ENCODE measurements at regions not wholly inside any gene's neighbourhood (a gene's known extent, or its start where the extent isn't known, plus 50 kb on each side); places are given as distances from the start of the nearest gene placed in this dataset.

DNA sequence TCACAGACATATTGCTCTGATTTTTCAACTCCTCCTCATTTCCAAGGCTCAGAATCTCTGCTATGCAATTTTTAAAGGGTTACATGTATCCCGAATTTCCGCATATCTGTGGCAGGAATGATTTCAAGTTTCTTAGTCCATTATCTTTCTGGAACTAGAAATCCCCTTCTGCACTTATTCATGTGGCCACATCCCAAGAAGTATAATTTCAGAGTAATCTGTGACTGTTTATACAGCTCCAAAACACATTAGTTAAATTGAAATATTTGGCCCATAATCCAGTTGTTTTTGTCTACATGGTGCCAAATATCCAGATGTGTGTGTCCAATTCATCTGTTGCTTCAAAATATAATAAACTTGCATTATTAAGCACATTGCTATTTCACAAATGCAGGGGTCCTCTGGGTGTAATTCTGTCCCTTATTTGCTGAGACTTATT, 271.2 kb downstream of the ARHGAP12 start:
- ChIA-PET CTCF (no interaction called here), POLR2A (no interaction called here)
- DNase-seq = no peak
- Histone ChIP-seq H3K36me3 (ENCODE audit: control insufficient read depth in 2 of 2, extremely low read depth in 1 of 2, insufficient read depth in 1 of 2, low read length in 1 of 2) (no peaks in the 10 kb centered on the region), H3K4me3 (ENCODE audit: control insufficient read depth in 1 of 2, extremely low read depth in 1 of 2, low read length in 1 of 2) (no peak overlapping the region), H3K4me1 (ENCODE audit: control insufficient read depth in 1 of 2, extremely low read depth in 1 of 2, insufficient read depth in 2 of 2, low read length in 2 of 2) (no peaks in the 10 kb centered on the region), H3K27ac (ENCODE audit: low read length) (no peak overlapping the region), H3K9me3 (no peaks in the 10 kb centered on the region), H3K27me3 (replicated peaks in 1 of 2; ENCODE audit: control insufficient read depth in 2 of 2, extremely low read depth in 1 of 2, insufficient read depth in 2 of 2, low read length in 1 of 2) (no peaks in the 10 kb centered on the region)
- peaks cover 13% of the 10 kb centered on the region in 2 donors for H3K27me3 Mint-ChIP-seq
- no peaks in the 10 kb centered on the region for H3K4me1 Mint-ChIP-seq
- H3K4me3 Mint-ChIP-seq = no peak overlapping the region
- no peak for ATAC-seq (replicated peaks in 1 of 4)
- WGBS (ENCODE audit: insufficient coverage) = no CpG with 5 or more reads among the region's 2 CpGs
- H3K27ac Mint-ChIP-seq = no peak overlapping the region
- no peaks in the 10 kb centered on the region for H3K9me3 Mint-ChIP-seq
- no peaks in the 10 kb centered on the region for H3K36me3 Mint-ChIP-seq

DNA sequence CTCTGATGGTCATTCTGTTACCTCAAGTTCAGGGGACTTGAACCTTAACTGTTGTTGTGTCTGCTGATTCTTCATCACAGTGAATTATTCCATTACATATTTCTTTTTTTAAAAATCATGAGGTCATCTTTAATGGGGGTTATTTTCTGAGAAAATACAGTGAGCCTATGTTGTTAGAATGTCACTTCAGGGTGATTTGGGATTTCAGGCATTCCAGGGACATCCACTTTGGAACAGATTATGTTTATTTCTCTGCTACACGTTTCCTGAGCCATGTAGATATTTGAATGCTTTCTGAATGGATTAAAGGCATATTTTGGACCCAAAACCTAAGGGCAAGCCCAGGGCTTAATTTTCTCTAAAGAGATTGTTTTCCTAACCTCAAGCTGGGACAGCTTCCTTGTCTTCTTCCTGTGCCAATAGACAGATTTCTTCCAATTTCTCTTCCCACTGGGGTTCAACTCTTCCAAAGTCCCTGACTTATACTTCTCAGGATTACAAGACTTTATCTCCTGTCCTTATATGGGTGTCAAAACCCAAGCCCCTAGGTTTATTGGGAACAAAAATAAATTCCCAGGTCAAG, 271.7 kb downstream of the ARHGAP12 start:
- Histone ChIP-seq H3K36me3 (ENCODE audit: control insufficient read depth in 2 of 2, extremely low read depth in 1 of 2, insufficient read depth in 1 of 2, low read length in 1 of 2) (no peaks in the 10 kb centered on the region), H3K27ac (ENCODE audit: low read length) (no peak overlapping the region), H3K27me3 (replicated peaks in 1 of 2; ENCODE audit: control insufficient read depth in 2 of 2, extremely low read depth in 1 of 2, insufficient read depth in 2 of 2, low read length in 1 of 2) (no peaks in the 10 kb centered on the region), H3K4me3 (ENCODE audit: control insufficient read depth in 1 of 2, extremely low read depth in 1 of 2, low read length in 1 of 2) (no peak overlapping the region), H3K9me3 (no peaks in the 10 kb centered on the region), H3K4me1 (ENCODE audit: control insufficient read depth in 1 of 2, extremely low read depth in 1 of 2, insufficient read depth in 2 of 2, low read length in 2 of 2) (no peaks in the 10 kb centered on the region)
- DNase-seq (no peak), ATAC-seq (replicated peaks in 1 of 4) (no peak)
- no peak overlapping the region for H3K4me3 Mint-ChIP-seq
- H3K36me3 Mint-ChIP-seq = no peaks in the 10 kb centered on the region
- peaks cover 18% of the 10 kb centered on the region in 2 donors for H3K27me3 Mint-ChIP-seq
- CTCF ChIA-PET = no interaction called here
- H3K4me1 Mint-ChIP-seq = no peaks in the 10 kb centered on the region
- H3K9me3 Mint-ChIP-seq = no peaks in the 10 kb centered on the region
- POLR2A ChIA-PET = no interaction called here
- no peak overlapping the region for H3K27ac Mint-ChIP-seq
- WGBS (ENCODE audit: insufficient coverage) = no CpG with 5 or more reads among the region's 1 CpG

DNA sequence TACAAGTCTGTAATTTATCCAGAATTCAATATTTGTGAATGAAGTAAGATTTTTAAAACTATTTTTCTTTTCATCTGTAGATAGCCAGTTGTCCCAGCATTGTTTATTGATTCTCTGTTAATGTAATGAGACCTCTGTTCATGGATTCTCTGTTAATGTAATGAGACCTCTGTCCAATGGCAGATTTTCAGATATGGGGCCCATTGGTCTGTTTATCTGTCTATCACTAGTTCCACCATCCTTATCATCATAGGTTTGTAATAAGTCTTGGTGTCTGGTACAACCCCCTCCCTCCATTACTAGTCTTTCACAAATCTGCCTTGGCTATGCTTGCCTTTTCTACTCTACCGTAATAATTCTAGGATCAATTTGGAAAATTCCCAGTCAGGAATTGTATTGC, 276.6 kb downstream of the ARHGAP12 start:
- H3K27me3 ChIP-seq (replicated peaks in 1 of 2; ENCODE audit: control insufficient read depth in 2 of 2, extremely low read depth in 1 of 2, insufficient read depth in 2 of 2, low read length in 1 of 2) = peaks cover 0 to 9% of the 10 kb centered on the region in 2 experiments
- Mint-ChIP-seq H3K4me3 (no peak overlapping the region), H3K4me1 (no peaks in the 10 kb centered on the region), H3K27ac (no peak overlapping the region), H3K36me3 (no peaks in the 10 kb centered on the region), H3K9me3 (no peaks in the 10 kb centered on the region), H3K27me3 (peaks cover 24 to 34% of the 10 kb centered on the region in 2 donors)
- no peaks in the 10 kb centered on the region for H3K9me3 ChIP-seq
- no peaks in the 10 kb centered on the region for H3K4me1 ChIP-seq (ENCODE audit: control insufficient read depth in 1 of 2, extremely low read depth in 1 of 2, insufficient read depth in 2 of 2, low read length in 2 of 2)
- no CpG with 5 or more reads among the region's 1 CpG for WGBS (ENCODE audit: insufficient coverage)
- ChIA-PET POLR2A (no interaction called here), CTCF (interaction anchor here in 1 of 2 donors (0.7 kb wide), 1 partner anchor 17 kb away, joined by 3 read pairs; no protein-coding TSS in a partner anchor)
- DNase-seq = no peak
- no peak for ATAC-seq (replicated peaks in 1 of 4)
- H3K27ac ChIP-seq (ENCODE audit: low read length) = no peak overlapping the region
- H3K4me3 ChIP-seq (ENCODE audit: control insufficient read depth in 1 of 2, extremely low read depth in 1 of 2, low read length in 1 of 2) = no peak overlapping the region
- H3K36me3 ChIP-seq (ENCODE audit: control insufficient read depth in 2 of 2, extremely low read depth in 1 of 2, insufficient read depth in 1 of 2, low read length in 1 of 2) = no peaks in the 10 kb centered on the region

DNA sequence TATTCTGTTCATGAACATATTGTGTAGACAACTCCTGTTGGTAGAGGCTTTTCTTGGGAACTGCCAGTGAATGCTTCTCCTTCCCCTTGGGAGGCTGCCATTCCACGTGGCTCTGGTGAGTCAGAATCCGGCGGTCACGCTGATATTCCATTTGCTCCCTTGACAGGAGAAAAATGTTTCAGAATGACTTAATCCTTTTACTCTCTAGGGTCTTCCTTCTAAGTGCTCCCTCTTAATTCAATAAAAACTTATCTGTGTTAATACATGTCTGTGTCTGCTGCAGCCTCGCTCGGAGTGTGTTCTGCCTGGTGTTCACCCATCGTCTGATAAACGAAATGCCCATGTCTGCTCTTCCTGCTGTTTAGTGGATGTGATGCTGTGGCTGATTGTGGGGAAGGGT, 278.6 kb downstream of the ARHGAP12 start:
- H3K27me3 Mint-ChIP-seq = peaks cover 23 to 30% of the 10 kb centered on the region in 2 donors

GRCh38 chr10:31648966-31649365, 279.7 kb downstream of the ARHGAP12 start:
- Histone ChIP-seq H3K27me3 (replicated peaks in 1 of 2; ENCODE audit: control insufficient read depth in 2 of 2, extremely low read depth in 1 of 2, insufficient read depth in 2 of 2, low read length in 1 of 2) (peaks cover 0 to 9% of the 10 kb centered on the region in 2 experiments), H3K27ac (ENCODE audit: low read length) (no peak overlapping the region), H3K36me3 (ENCODE audit: control insufficient read depth in 2 of 2, extremely low read depth in 1 of 2, insufficient read depth in 1 of 2, low read length in 1 of 2) (no peaks in the 10 kb centered on the region), H3K4me1 (ENCODE audit: control insufficient read depth in 1 of 2, extremely low read depth in 1 of 2, insufficient read depth in 2 of 2, low read length in 2 of 2) (no peaks in the 10 kb centered on the region), H3K9me3 (no peaks in the 10 kb centered on the region), H3K4me3 (ENCODE audit: control insufficient read depth in 1 of 2, extremely low read depth in 1 of 2, low read length in 1 of 2) (no peak overlapping the region)
- ATAC-seq (replicated peaks in 1 of 4) (no peak), DNase-seq (no peak)
- Mint-ChIP-seq H3K27ac (no peak overlapping the region), H3K27me3 (peaks cover 22 to 31% of the 10 kb centered on the region in 2 donors), H3K36me3 (no peaks in the 10 kb centered on the region), H3K4me1 (no peaks in the 10 kb centered on the region), H3K4me3 (no peak overlapping the region), H3K9me3 (no peaks in the 10 kb centered on the region)
- WGBS (ENCODE audit: insufficient coverage) = 77% methylated on average over 4 of the region's 8 CpGs
- ChIA-PET POLR2A (no interaction called here), CTCF (no interaction called here)

More for the DNA sequence above, 278.6 kb downstream of the ARHGAP12 start:
- Histone ChIP-seq H3K36me3 (ENCODE audit: control insufficient read depth in 2 of 2, extremely low read depth in 1 of 2, insufficient read depth in 1 of 2, low read length in 1 of 2) (no peaks in the 10 kb centered on the region), H3K27ac (ENCODE audit: low read length) (no peak overlapping the region), H3K4me3 (ENCODE audit: control insufficient read depth in 1 of 2, extremely low read depth in 1 of 2, low read length in 1 of 2) (no peak overlapping the region), H3K9me3 (no peaks in the 10 kb centered on the region), H3K27me3 (replicated peaks in 1 of 2; ENCODE audit: control insufficient read depth in 2 of 2, extremely low read depth in 1 of 2, insufficient read depth in 2 of 2, low read length in 1 of 2) (peaks cover 0 to 9% of the 10 kb centered on the region in 2 experiments), H3K4me1 (ENCODE audit: control insufficient read depth in 1 of 2, extremely low read depth in 1 of 2, insufficient read depth in 2 of 2, low read length in 2 of 2) (no peaks in the 10 kb centered on the region)
- H3K4me1 Mint-ChIP-seq = no peaks in the 10 kb centered on the region
- 50% methylated on average over 1 of the region's 8 CpGs for WGBS (ENCODE audit: insufficient coverage)
- DNase-seq (no peak), ATAC-seq (replicated peaks in 1 of 4) (no peak)
- POLR2A ChIA-PET = no interaction called here
- H3K27ac Mint-ChIP-seq = no peak overlapping the region
- no peak overlapping the region for H3K4me3 Mint-ChIP-seq
- H3K9me3 Mint-ChIP-seq = no peaks in the 10 kb centered on the region
- CTCF ChIA-PET = no interaction called here
- no peaks in the 10 kb centered on the region for H3K36me3 Mint-ChIP-seq

DNA sequence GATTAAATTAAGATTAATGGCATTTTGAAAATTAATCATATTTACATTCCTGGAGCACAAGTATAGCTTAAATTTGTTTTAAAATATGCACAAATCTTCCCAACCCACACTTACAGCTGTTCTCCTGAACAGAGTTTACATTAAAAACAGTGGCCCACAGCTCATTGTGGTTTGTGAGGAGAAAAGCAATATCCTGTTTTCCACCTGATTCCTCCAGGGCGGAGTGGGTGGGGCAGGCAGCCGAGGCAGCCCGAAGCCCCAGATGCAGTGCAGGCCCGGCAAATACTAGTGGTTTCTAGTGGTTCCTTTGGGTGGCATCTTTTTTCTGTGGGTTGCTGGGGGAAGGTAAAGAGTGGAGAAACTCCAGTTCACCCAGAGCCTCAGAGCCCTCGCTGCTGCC, 280.8 kb downstream of the ARHGAP12 start:
- no peaks in the 10 kb centered on the region for H3K9me3 ChIP-seq
- no peak overlapping the region for H3K4me3 ChIP-seq (ENCODE audit: control insufficient read depth in 1 of 2, extremely low read depth in 1 of 2, low read length in 1 of 2)
- Mint-ChIP-seq H3K4me1 (no peaks in the 10 kb centered on the region), H3K9me3 (no peaks in the 10 kb centered on the region), H3K36me3 (peaks cover under 1% of the 10 kb centered on the region), H3K27me3 (peaks cover 16 to 30% of the 10 kb centered on the region in 2 donors), H3K27ac (no peak overlapping the region), H3K4me3 (no peak overlapping the region)
- ChIA-PET CTCF (no interaction called here), POLR2A (no interaction called here)
- H3K27me3 ChIP-seq (replicated peaks in 1 of 2; ENCODE audit: control insufficient read depth in 2 of 2, extremely low read depth in 1 of 2, insufficient read depth in 2 of 2, low read length in 1 of 2) = peaks cover 0 to 12% of the 10 kb centered on the region in 2 experiments
- no peaks in the 10 kb centered on the region for H3K36me3 ChIP-seq (ENCODE audit: control insufficient read depth in 2 of 2, extremely low read depth in 1 of 2, insufficient read depth in 1 of 2, low read length in 1 of 2)
- DNase-seq (no peak), ATAC-seq (replicated peaks in 1 of 4) (no peak)
- 46% methylated on average over 2 of the region's 5 CpGs for WGBS (ENCODE audit: insufficient coverage)
- H3K4me1 ChIP-seq (ENCODE audit: control insufficient read depth in 1 of 2, extremely low read depth in 1 of 2, insufficient read depth in 2 of 2, low read length in 2 of 2) = no peaks in the 10 kb centered on the region
- no peak overlapping the region for H3K27ac ChIP-seq (ENCODE audit: low read length)

GRCh38 chr10:31646519-31646918, 282.1 kb downstream of the ARHGAP12 start:
- Mint-ChIP-seq H3K4me1 (no peaks in the 10 kb centered on the region), H3K36me3 (peaks cover 4% of the 10 kb centered on the region), H3K9me3 (no peaks in the 10 kb centered on the region), H3K27ac (no peak overlapping the region), H3K27me3 (peaks cover 9 to 26% of the 10 kb centered on the region in 2 donors), H3K4me3 (no peak overlapping the region)
- no peaks in the 10 kb centered on the region for H3K4me1 ChIP-seq (ENCODE audit: control insufficient read depth in 1 of 2, extremely low read depth in 1 of 2, insufficient read depth in 2 of 2, low read length in 2 of 2)
- no peak for ATAC-seq (replicated peaks in 1 of 4)
- POLR2A ChIA-PET = no interaction called here
- 100% methylated on average over 3 of the region's 4 CpGs for WGBS (ENCODE audit: insufficient coverage)
- peaks cover 0 to 12% of the 10 kb centered on the region in 2 experiments for H3K27me3 ChIP-seq (replicated peaks in 1 of 2; ENCODE audit: control insufficient read depth in 2 of 2, extremely low read depth in 1 of 2, insufficient read depth in 2 of 2, low read length in 1 of 2)
- no peak overlapping the region for H3K4me3 ChIP-seq (ENCODE audit: control insufficient read depth in 1 of 2, extremely low read depth in 1 of 2, low read length in 1 of 2)
- no peak overlapping the region for H3K27ac ChIP-seq (ENCODE audit: low read length)
- CTCF ChIA-PET = interaction anchor here in 1 of 2 donors (0.6 kb wide), 1 partner anchor 862 kb away, joined by 3 read pairs; no protein-coding TSS in a partner anchor
- no peaks in the 10 kb centered on the region for H3K36me3 ChIP-seq (ENCODE audit: control insufficient read depth in 2 of 2, extremely low read depth in 1 of 2, insufficient read depth in 1 of 2, low read length in 1 of 2)
- H3K9me3 ChIP-seq = no peaks in the 10 kb centered on the region
- no peak for DNase-seq
